GM04503 (cell line): ENCODE measurements at regions not wholly inside any gene's neighbourhood (a gene's known extent, or its start where the extent isn't known, plus 50 kb on each side); places are given as distances from the start of the nearest gene placed in this dataset.
"Not testable (repeated sequence)": the region's sequence is repeated elsewhere in the genome, so short reads cannot be mapped to it uniquely, and the experiment has no call there.

Experiments used
- DNase-seq: peaks from one replicate; pipeline ENCODE4 v3.0.0-alpha.2; 2012; ENCODE audit warnings: low read depth

- no peak for DNase-seq
Measured at GRCh38 chr1:78298349-78298748, 192.4 kb upstream of the PTGFR start.

DNA sequence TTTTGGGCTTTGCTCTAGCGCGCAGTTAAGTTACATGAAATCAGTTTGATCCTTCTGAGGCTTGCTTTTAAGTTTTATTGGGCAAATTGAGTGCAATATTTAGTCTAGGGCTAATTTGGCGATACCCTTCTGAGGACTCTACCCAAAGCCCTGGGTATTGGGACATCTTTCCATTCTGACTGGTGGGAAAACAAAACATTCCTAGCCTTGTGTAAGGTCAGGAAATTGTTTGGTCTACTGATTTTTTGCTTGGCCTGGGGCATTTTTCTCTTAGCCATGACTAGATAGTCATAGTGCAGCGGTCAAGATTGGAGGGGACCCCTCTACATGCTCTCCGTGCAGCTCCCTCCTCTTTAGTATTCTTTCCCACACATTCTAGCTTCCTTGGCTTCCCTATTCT lies 189.6 kb upstream of the PTGFR start:
- DNase-seq: no peak

GRCh38 chr1:78303620-78304019 lies 187.2 kb upstream of the PTGFR start:
- peak; percentile 88 for DNase-seq

GRCh38 chr1:78304341-78304740 lies 186.4 kb upstream of the PTGFR start:
- DNase-seq: no peak

DNA sequence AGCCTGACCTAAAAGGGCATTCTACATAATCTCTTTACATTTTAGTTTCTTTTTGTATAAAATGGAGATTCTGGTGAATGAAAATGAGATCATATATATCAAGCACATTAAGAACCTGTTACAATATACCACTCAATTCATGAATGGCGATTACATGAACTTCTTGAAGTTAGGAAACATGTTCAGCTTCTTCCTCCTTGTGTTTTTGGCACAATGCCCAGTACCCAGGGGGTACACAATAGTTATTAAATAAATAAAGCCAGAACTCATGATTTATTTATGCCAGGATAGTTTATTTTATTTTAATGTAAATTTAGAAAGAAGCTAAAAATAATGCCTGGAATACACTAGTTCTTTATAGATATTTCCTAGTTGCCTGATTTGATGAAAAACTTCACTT lies 186.0 kb upstream of the PTGFR start:
- DNase-seq: no peak

DNA sequence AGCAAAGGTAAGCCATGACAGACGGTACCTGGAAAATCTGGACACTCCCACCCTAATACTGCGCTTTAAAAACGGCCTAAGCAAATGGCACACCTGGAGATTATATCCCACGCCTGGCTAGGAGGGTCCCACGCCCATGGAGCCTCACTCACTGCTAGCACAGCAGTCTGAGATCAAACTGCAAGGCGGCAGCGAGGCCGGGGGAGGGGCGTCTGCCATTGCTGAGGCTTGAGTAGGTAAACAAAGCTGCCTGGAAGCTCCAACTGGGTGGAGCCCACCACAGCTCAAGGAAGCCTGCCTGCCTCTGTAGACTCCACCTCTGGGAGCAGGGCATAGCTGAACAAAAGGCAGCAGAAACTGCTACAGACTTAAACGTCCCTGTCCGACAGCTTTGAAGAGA lies 180.5 kb upstream of the PTGFR start:
- DNase-seq: not testable (repeated sequence)

DNA sequence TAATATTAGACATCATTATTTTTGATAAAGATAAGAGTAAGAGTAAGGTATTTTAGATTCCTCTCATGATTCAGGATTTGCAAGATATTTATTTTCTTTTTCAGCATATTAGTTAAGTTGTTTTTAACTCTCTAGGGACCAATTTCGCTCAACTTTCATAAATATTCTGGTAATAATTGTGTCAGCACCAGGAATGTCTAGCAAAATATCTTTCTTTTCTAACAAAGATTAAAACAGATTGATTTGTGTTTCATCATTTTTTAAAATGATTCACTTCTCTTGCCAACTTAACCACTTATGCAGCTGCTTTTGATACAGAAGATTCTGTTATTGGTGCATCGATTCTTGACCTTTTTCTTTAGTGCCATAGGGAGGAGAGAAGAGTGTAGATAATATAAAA lies 172.8 kb upstream of the PTGFR start:
- DNase-seq: no peak

- DNase-seq: no peak
Measured at GRCh38 chr1:78319603-78320002, 171.2 kb upstream of the PTGFR start.

GRCh38 chr1:78322928-78323680 lies 167.7 kb upstream of the PTGFR start:
- no peak for DNase-seq

- no peak for DNase-seq
Measured at GRCh38 chr1:78325293-78325692, 165.5 kb upstream of the PTGFR start.

- DNase-seq: no peak
Measured at GRCh38 chr1:78329475-78329874, 161.3 kb upstream of the PTGFR start.

- no peak for DNase-seq
Measured at GRCh38 chr1:78331799-78332198, 159.0 kb upstream of the PTGFR start.

DNA sequence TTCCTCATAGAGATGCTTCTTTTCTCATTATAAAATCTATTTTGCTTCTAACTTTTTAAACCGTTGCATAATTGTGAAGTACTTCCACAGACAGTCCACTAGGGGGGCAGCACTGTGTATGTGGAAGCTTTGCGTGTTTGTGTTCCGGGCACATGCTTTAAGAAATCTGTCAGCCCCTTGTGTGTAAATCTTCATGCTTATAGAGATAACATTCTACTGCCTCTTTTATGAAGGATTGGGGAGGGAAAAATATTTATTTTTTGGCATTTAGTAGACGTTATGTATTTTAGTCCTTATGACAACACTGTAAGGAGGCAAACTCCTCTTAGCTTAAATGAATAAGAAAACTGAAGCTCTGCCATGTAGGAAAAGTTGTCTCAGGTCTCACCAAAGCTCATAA lies 157.3 kb upstream of the PTGFR start:
- DNase-seq: no peak

DNA sequence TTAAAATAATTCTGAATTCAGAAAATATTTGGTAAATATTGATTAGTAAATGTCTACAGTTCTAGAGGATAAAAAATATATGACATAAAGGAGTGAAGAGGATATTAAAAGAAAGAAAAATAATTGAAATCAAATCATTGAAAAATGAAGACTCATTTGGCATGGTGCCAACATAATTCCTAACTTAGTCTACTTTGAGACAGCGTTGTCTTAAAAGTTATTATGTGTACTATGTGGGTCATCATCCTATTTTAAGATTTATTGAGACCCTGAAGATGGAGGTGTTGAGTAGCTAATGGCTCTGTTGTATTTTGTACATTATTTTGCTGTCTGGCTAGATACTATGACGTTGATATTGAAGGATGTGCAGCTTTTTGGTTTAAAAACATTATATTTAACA lies 156.7 kb upstream of the PTGFR start:
- DNase-seq: no peak

- DNase-seq: no peak
Measured at GRCh38 chr1:78334952-78335351, 155.8 kb upstream of the PTGFR start.

- not testable (repeated sequence) for DNase-seq
Measured at GRCh38 chr1:78336751-78337150, 154.0 kb upstream of the PTGFR start.

- peak; percentile 47 for DNase-seq
Measured at GRCh38 chr1:78339490-78339889, 151.3 kb upstream of the PTGFR start.

- DNase-seq: peak; percentile 64
Measured at GRCh38 chr1:78340006-78340405, 150.8 kb upstream of the PTGFR start.

- no peak for DNase-seq
Measured at GRCh38 chr1:78348496-78349284, 142.1 kb upstream of the PTGFR start.

GRCh38 chr1:78351551-78352216 lies 139.1 kb upstream of the PTGFR start:
- no peak for DNase-seq

DNA sequence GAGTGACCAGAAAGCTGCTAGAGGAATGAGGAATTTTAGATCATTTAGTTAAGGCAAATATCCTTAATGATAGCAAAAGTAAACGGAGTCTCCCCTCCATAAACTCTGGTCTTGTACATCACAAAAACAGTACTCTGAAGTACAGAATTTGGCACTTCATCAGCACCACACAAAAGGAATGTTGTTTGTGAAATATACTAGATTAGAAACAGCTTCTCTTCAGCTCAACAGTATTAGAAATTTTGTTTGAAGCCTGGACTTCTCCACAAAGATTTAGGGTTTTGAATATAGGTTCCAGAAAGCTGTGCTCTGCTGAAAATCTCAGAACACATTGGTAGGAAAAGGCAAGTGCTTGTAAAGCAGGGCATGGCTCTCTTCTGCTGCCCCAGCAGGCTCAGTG lies 135.1 kb upstream of the PTGFR start:
- no peak for DNase-seq

GRCh38 chr1:78358165-78358564 lies 132.6 kb upstream of the PTGFR start:
- no peak for DNase-seq

DNA sequence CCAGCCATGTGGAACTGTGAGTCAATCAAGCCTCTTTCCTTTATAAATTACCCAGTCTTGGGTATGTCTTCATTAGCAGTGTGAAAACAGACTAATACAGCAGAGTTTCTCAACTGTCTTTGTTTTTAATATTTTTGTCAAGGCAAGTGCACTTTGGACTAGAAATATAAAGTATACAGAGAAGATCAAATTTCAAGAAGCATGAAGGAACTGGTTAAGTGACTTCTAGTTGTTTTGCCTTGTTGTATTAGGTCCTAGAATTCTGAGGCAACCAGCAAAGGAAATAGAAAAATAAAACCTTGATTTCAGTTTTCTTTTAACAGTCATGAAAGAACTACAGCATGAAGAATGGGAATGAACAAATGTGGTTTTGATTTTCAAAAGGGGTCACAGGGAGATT lies 131.1 kb upstream of the PTGFR start:
- no peak for DNase-seq
